Liver (tissue), 3 donors: ENCODE measurements at regions not wholly inside any gene's neighbourhood (a gene's known extent, or its start where the extent isn't known, plus 50 kb on each side); places are given as distances from the start of the nearest gene placed in this dataset.

Source experiments
- ATF3 ChIP-seq: IDR thresholded peaks from 2 replicates; pipeline ENCODE4 v1.6.1; 2016; ENCODE audit warnings: antibody characterized with exemption
- CTCF ChIP-seq: fragments of 150-350 bp; IDR thresholded peaks from 2 replicates; pipeline ENCODE4 v1.5.1; 2017; ENCODE audit warnings: improper control_type of control experiment, low read depth, low read length; ENCODE audit not compliant: missing input control
- EGR1 ChIP-seq, 2 donors: IDR thresholded peaks; 2 replicates each; pipeline ENCODE4 v1.6.1; 2016 to 2018; ENCODE audit warnings: antibody characterized with exemption in 2 of 2, low read depth in 2 of 2
- GABPA ChIP-seq, 2 donors: IDR thresholded peaks in 1 of 2; conservative IDR thresholded peaks in 1 of 2; 2 replicates each; pipeline ENCODE4 v1.6.1; 2016; ENCODE audit warnings: antibody characterized with exemption in 2 of 2, mild to moderate bottlenecking in 1 of 2, moderate library complexity in 1 of 2
- HNF4G ChIP-seq: IDR thresholded peaks from 2 replicates; pipeline ENCODE4 v1.6.1; 2016; ENCODE audit warnings: antibody characterized with exemption
- JUND ChIP-seq, 2 donors: IDR thresholded peaks; 2 replicates each; pipeline ENCODE4 v1.6.1; 2016; ENCODE audit warnings: antibody characterized with exemption in 2 of 2
- MAX ChIP-seq: IDR thresholded peaks from 2 replicates; pipeline ENCODE4 v1.6.1; 2016; ENCODE audit warnings: antibody characterized with exemption
- NR2F2 ChIP-seq: IDR thresholded peaks from 2 replicates; pipeline ENCODE4 v1.6.1; 2016; ENCODE audit warnings: antibody characterized with exemption
- RAD21 ChIP-seq, 2 donors: IDR thresholded peaks; 2 replicates each; pipeline ENCODE4 v1.6.1; 2016; ENCODE audit warnings: antibody characterized with exemption in 2 of 2, mild to moderate bottlenecking in 2 of 2
- REST ChIP-seq: IDR thresholded peaks from 2 replicates; pipeline ENCODE4 v1.6.1; 2016; ENCODE audit warnings: antibody characterized with exemption, mild to moderate bottlenecking
- TAF1 ChIP-seq: conservative IDR thresholded peaks from 2 replicates; pipeline ENCODE4 v1.6.1; 2016; ENCODE audit warnings: antibody characterized with exemption, mild to moderate bottlenecking
- YY1 ChIP-seq: IDR thresholded peaks from 2 replicates; pipeline ENCODE4 v1.6.1; 2016; ENCODE audit warnings: antibody characterized with exemption, mild to moderate bottlenecking
- donor health status: healthy.
- donor health status: healthy.

- TF ChIP-seq CTCF = no peak
- TF ChIP-seq REST = no peak
- TF ChIP-seq HNF4G = no peak
- no peak for TF ChIP-seq GABPA (IDR thresholded peaks at IDR 0.05 in 1 of 2, conservative IDR thresholded peaks at IDR 0.05 in 1 of 2)
- TF ChIP-seq ATF3 = no peak
- TF ChIP-seq EGR1 (IDR thresholded peaks at IDR 0.05; ENCODE audit: low read depth in 2 of 2) = no peak
- no peak for TF ChIP-seq TAF1
- TF ChIP-seq RAD21 (IDR thresholded peaks at IDR 0.05) = no peak
- no peak for TF ChIP-seq JUND (IDR thresholded peaks at IDR 0.05)
- TF ChIP-seq MAX = no peak
- TF ChIP-seq YY1 = no peak
- TF ChIP-seq NR2F2 = no peak
These were observed 297.8 kb downstream of the ZNF674 start for GRCh38 chrX:46247456-46247855.
